H1 (cell line): ENCODE measurements at regions not wholly inside any gene's neighbourhood (a gene's known extent, or its start where the extent isn't known, plus 50 kb on each side); places are given as distances from the start of the nearest gene placed in this dataset.

Source experiments
- CTCF ChIA-PET: fragments of 300-600 bp; sonication (Branson Sonifier 250); formaldehyde crosslinking; loops from one replicate; lab custom pipeline; 2021; ENCODE audit not compliant: partially characterized antibody; lab: Charles Lee
- POLR2A ChIA-PET: fragments of 300-600 bp; sonication (Branson Sonifier 250); formaldehyde crosslinking; loops from one replicate; lab custom pipeline; 2021; ENCODE audit warnings: inconsistent platforms; ENCODE audit not compliant: partially characterized antibody; lab: Charles Lee
- DNase-seq, 2 experiments: peaks; one replicate each; pipeline versions ENCODE4 v3.0.0 to v3.0.0-alpha.2; 2010 to 2022; ENCODE audit warnings: low spot score in 2 of 2, low read depth in 1 of 2, mixed read lengths in 1 of 2
- FAIRE-seq: peaks from 2 replicates; lab custom pipeline; 2011; peaks lifted over from hg19 to GRCh38; lab: Jason Lieb, UNC
- H2AFZ ChIP-seq: 2 replicates; pipeline ENCODE4 v1.8.1; 2012; ENCODE audit warnings: low read length, inconsistent platforms
- H2AK5ac ChIP-seq: 2 replicates; pipeline ENCODE4 v1.6.1; 2013; ENCODE audit warnings: low read depth, low read length
- H2BK120ac ChIP-seq: replicated peaks from 2 replicates; pipeline ENCODE3; 2013; ENCODE audit warnings: low read depth, low read length, inconsistent platforms
- H2BK12ac ChIP-seq: 2 replicates; pipeline ENCODE4 v1.6.1; 2013; ENCODE audit warnings: low read depth, low read length
- H2BK15ac ChIP-seq: 2 replicates; pipeline ENCODE4 v1.6.1; 2013; ENCODE audit warnings: low read length
- H2BK20ac ChIP-seq: 2 replicates; pipeline ENCODE4 v1.6.1; 2013; ENCODE audit warnings: low read length
- H2BK5ac ChIP-seq: 2 replicates; pipeline ENCODE4 v1.6.1; 2013; ENCODE audit warnings: low read depth, low read length
- H3K14ac ChIP-seq: 2 replicates; pipeline ENCODE4 v1.6.1; 2013; ENCODE audit warnings: inconsistent platforms; ENCODE audit not compliant: insufficient read length
- H3K18ac ChIP-seq: 2 replicates; pipeline ENCODE4 v1.6.1; 2013; ENCODE audit warnings: low read length; ENCODE audit errors: extremely low read depth
- H3K23ac ChIP-seq: 2 replicates; pipeline ENCODE4 v1.6.1; 2013; ENCODE audit warnings: inconsistent platforms; ENCODE audit not compliant: insufficient read length
- H3K23me2 ChIP-seq: 2 replicates; pipeline ENCODE4 v1.6.1; 2013; ENCODE audit warnings: low read depth, low read length
- H3K27ac ChIP-seq: 2 replicates; pipeline ENCODE4 v1.6.1; 2011; ENCODE audit warnings: low read depth, low read length, inconsistent platforms
- H3K27me3 ChIP-seq, 4 experiments: replicated peaks in 1 of 4; 1 replicate in 1 of 4; 2 replicates in 3 of 4; pipeline versions ENCODE4 v1.6.1 to v1.8.1; 2011 to 2013; ENCODE audit warnings: low read length in 3 of 4, mild to moderate bottlenecking in 3 of 4, inconsistent platforms in 2 of 4, mixed read lengths in 2 of 4, moderate library complexity in 1 of 4; ENCODE audit not compliant: control insufficient read depth in 3 of 4, insufficient read depth in 3 of 4; ENCODE audit errors: extremely low read depth in 1 of 4
- H3K36me3 ChIP-seq, 4 experiments: 2 replicates each; pipeline versions ENCODE4 v1.6.1 to v1.8.1; 2011 to 2013; ENCODE audit warnings: mild to moderate bottlenecking in 4 of 4, low read length in 3 of 4, moderate library complexity in 2 of 4, control low read depth in 1 of 4, inconsistent platforms in 1 of 4; ENCODE audit not compliant: insufficient read depth in 4 of 4, control insufficient read depth in 2 of 4
- H3K4ac ChIP-seq: replicated peaks from 2 replicates; pipeline ENCODE3; 2013; ENCODE audit warnings: low read length, low read depth, mixed read lengths, inconsistent platforms; ENCODE audit not compliant: insufficient read length
- H3K4me1 ChIP-seq, 4 experiments: replicated peaks in 1 of 4; 1 replicate in 1 of 4; 2 replicates in 3 of 4; pipeline versions ENCODE4 v1.6.1 to v1.8.1; 2011 to 2013; ENCODE audit warnings: low read length in 3 of 4, inconsistent platforms in 2 of 4, mixed read lengths in 1 of 4; ENCODE audit not compliant: insufficient read depth in 4 of 4, control insufficient read depth in 3 of 4
- H3K4me2 ChIP-seq, 2 experiments: 2 replicates each; pipeline versions ENCODE4 v1.6.1 to v1.8.1; 2011 to 2013; ENCODE audit warnings: low read depth in 2 of 2, low read length in 2 of 2, control low read depth in 1 of 2, inconsistent platforms in 1 of 2, mild to moderate bottlenecking in 1 of 2; ENCODE audit not compliant: insufficient read depth in 1 of 2
- H3K4me3 ChIP-seq, 4 experiments: fragments of 200-600, 300-600 bp in 1 of 4; sonication (generic), shearing (Covaris generic), sonication (Bioruptor Twin) in 1 of 4; 2 replicates each; pipeline versions ENCODE4 v1.5.1 to v1.8.1; 2011 to 2016; ENCODE audit warnings: low read length in 4 of 4, low read depth in 3 of 4, control low read depth in 2 of 4, inconsistent platforms in 2 of 4, mild to moderate bottlenecking in 2 of 4, mixed read lengths in 1 of 4, moderate library complexity in 1 of 4; ENCODE audit not compliant: insufficient read depth in 2 of 4; ENCODE audit errors: extremely low read depth in 1 of 4
- H3K56ac ChIP-seq: replicated peaks from 2 replicates; pipeline ENCODE3; 2013; ENCODE audit warnings: low read depth, mild to moderate bottlenecking, mixed read lengths, low read length, inconsistent platforms; ENCODE audit not compliant: insufficient read length
- H3K79me1 ChIP-seq: 2 replicates; pipeline ENCODE4 v1.6.1; 2013; ENCODE audit warnings: low read depth, low read length, control low read depth
- H3K79me2 ChIP-seq, 2 experiments: 2 replicates each; pipeline versions ENCODE4 v1.6.1 to v1.8.1; 2012 to 2013; ENCODE audit warnings: low read length in 2 of 2, mild to moderate bottlenecking in 2 of 2, inconsistent platforms in 1 of 2; ENCODE audit not compliant: insufficient read depth in 2 of 2, control insufficient read depth in 1 of 2
- H3K9ac ChIP-seq, 4 experiments: replicated peaks in 1 of 4; 1 replicate in 1 of 4; 2 replicates in 3 of 4; pipeline versions ENCODE4 v1.6.1 to v1.8.1; 2011 to 2013; ENCODE audit warnings: low read depth in 3 of 4, low read length in 3 of 4, control low read depth in 2 of 4, mild to moderate bottlenecking in 2 of 4, moderate library complexity in 2 of 4, inconsistent platforms in 1 of 4; ENCODE audit errors: extremely low read depth in 1 of 4
- H3K9me3 ChIP-seq, 2 experiments: 2 replicates each; pipeline versions ENCODE4 v1.6.1 to v1.8.1; 2012 to 2013; ENCODE audit warnings: mild to moderate bottlenecking in 2 of 2, moderate library complexity in 2 of 2, control low read depth in 1 of 2, inconsistent platforms in 1 of 2, low read depth in 1 of 2, low read length in 1 of 2, mixed read lengths in 1 of 2; ENCODE audit not compliant: insufficient read depth in 2 of 2
- H4K20me1 ChIP-seq, 2 experiments: replicated peaks in 1 of 2; 2 replicates each; pipeline versions ENCODE3 to v1.8.1; 2011 to 2013; ENCODE audit warnings: inconsistent platforms in 2 of 2, low read length in 2 of 2, mild to moderate bottlenecking in 1 of 2; ENCODE audit not compliant: insufficient read depth in 2 of 2, control insufficient read depth in 1 of 2
- H4K5ac ChIP-seq: 2 replicates; pipeline ENCODE4 v1.6.1; 2013; ENCODE audit warnings: low read length, low read depth, mixed read lengths, inconsistent platforms; ENCODE audit not compliant: insufficient read length
- H4K8ac ChIP-seq: 2 replicates; pipeline ENCODE4 v1.8.0; 2013; ENCODE audit warnings: mild to moderate bottlenecking, moderate library complexity, low read length, inconsistent platforms; ENCODE audit not compliant: insufficient read depth; ENCODE audit errors: extremely low read depth
- H4K91ac ChIP-seq: replicated peaks from 2 replicates; pipeline ENCODE3; 2013; ENCODE audit warnings: low read length, mixed read lengths, inconsistent platforms; ENCODE audit not compliant: insufficient read length
- RNF2 ChIP-seq: fragments of 200-900, 300-1000 bp; sonication (generic); IDR thresholded peaks from 2 replicates; pipeline ENCODE4 v1.7.1; 2016; ENCODE audit warnings: borderline replicate concordance, low read depth, mild to moderate bottlenecking, antibody characterized with exemption, low read length; ENCODE audit not compliant: poor library complexity, severe bottlenecking; ENCODE audit errors: missing control alignments
- ZNF274 ChIP-seq: IDR thresholded peaks from 2 replicates; pipeline ENCODE4 v1.7.0; 2012; ENCODE audit warnings: low read length, borderline replicate concordance; ENCODE audit errors: extremely low read depth
- WGBS, 2 experiments: shearing (Covaris generic) in 1 of 2; methylation state at CpG; one replicate each; pipeline versions ENCODE4 v1.1.6 to v1.1.7; 2013 to 2015; ENCODE audit warnings: low lambda C conversion rate in 2 of 2, mixed read lengths in 2 of 2, inconsistent platforms in 1 of 2, low coverage in 1 of 2, missing lambda C conversion rate in 1 of 2; ENCODE audit not compliant: insufficient replicate concordance in 2 of 2, insufficient coverage in 1 of 2, insufficient read length in 1 of 2; ENCODE audit errors: extremely low coverage in 1 of 2, missing lambda C conversion rate in 1 of 2; 5-methylcytosine and 5-hydroxymethylcytosine counted together

DNA sequence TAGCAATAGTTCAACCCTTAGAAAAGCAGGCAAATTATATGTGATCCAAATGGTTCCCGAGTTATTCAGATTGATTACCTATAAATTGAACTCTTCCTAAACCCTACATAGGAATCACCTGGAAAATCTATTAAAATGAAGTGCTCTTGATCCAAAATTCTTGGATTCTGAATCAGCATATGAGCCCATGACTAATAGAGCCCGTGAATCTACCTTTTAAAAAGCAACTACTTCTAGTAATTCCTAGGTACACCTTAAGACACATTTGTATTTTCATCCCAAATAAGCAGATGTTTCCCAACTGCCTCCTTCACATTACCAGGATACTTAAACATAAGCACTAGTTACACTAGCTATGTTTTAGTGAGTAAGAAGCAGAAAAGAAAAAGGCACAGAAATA is 1171.0 kb upstream of the GOT2 start:
- POLR2A ChIA-PET = no interaction called here
- FAIRE-seq = no peak

More for the DNA sequence above, 1171.0 kb upstream of the GOT2 start:
- no peak overlapping the region for H4K91ac ChIP-seq
- H2BK12ac ChIP-seq = no peak overlapping the region
- H3K9ac ChIP-seq = no peak overlapping the region
- no peak overlapping the region for H2BK5ac ChIP-seq
- CTCF ChIA-PET = no interaction called here
- no peaks in the 10 kb centered on the region for H4K20me1 ChIP-seq
- no peak overlapping the region for H2AK5ac ChIP-seq
- no peak overlapping the region for H3K27ac ChIP-seq
- no peak for TF ChIP-seq ZNF274
- no peak for TF ChIP-seq RNF2
- TF ChIP-seq, all 59 proteins: peak for 0
- H3K23me2 ChIP-seq = no peaks in the 10 kb centered on the region
- H3K9me3 ChIP-seq = no peaks in the 10 kb centered on the region
- H3K36me3 ChIP-seq = no peaks in the 10 kb centered on the region
- no peak overlapping the region for H3K14ac ChIP-seq
- no peak overlapping the region for H3K56ac ChIP-seq
- no peak overlapping the region for H4K5ac ChIP-seq
- H3K79me2 ChIP-seq = no peaks in the 10 kb centered on the region
- H3K18ac ChIP-seq = no peak overlapping the region
- no peak overlapping the region for H3K4ac ChIP-seq
- H4K8ac ChIP-seq = no peak overlapping the region
- H2AFZ ChIP-seq = no peak overlapping the region
- H3K4me2 ChIP-seq = no peak overlapping the region
- no peak for DNase-seq
- no peak overlapping the region for H2BK120ac ChIP-seq
- H2BK15ac ChIP-seq = no peak overlapping the region
- H3K79me1 ChIP-seq = no peaks in the 10 kb centered on the region
- no peak overlapping the region for H3K23ac ChIP-seq
- 81% methylated on average over 2 of the region's 2 CpGs; no CpG with 5 or more reads in 1 of the 2 experiments for WGBS, 2 experiments
- no peak overlapping the region for H3K4me3 ChIP-seq
- H3K27me3 ChIP-seq = no peaks in the 10 kb centered on the region
- H2BK20ac ChIP-seq = no peak overlapping the region
- peaks cover 0 to 3% (median 0%) of the 10 kb centered on the region in 4 experiments; a peak in 2 of 7 replicates for H3K4me1 ChIP-seq
